ENCODE measurements at regions not wholly inside any gene's neighbourhood (a gene's known extent, or its start where the extent isn't known, plus 50 kb on each side); places are given as distances from the start of the nearest gene placed in this dataset.

DNA sequence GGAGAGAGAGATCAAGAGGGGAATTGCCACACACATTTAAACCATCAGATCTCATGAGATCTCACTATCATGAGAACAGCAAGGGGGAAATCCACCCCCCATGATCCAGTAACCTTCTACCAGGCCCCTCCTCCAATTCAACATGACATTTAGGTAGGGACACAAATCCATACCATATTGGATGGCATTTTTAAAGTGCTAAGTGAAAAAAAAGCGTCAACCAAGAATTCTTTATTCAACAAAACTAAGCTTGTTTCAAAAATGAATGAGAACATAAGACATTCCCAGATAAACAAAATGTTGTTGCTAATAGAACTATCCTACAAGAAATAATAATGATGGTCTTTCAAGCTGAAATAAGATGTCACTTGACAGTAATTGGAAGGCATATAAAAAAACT, 626.2 kb upstream of the LRRTM1 start:
- H4K20me1 ChIP-seq (ENCODE audit: control insufficient read depth, insufficient read depth), result no peaks in the 10 kb centered on the region
- DNase-seq (ENCODE audit: low read depth, low spot score) (no peak), FAIRE-seq (peak; percentile 75), ATAC-seq (no peak)
- WGBS (ENCODE audit: insufficient coverage, insufficient replicate concordance, low lambda C conversion rate, missing lambda C conversion rate), result 0% methylated on average over 1 of the region's 1 CpG
- in situ Hi-C loops (cut with MboI), result no loop called here
- no peaks in the 10 kb centered on the region for H3K4me1 ChIP-seq (ENCODE audit: control insufficient read depth, insufficient read depth, low read length)
- ChIA-PET SMC1A (ENCODE audit: uncharacterized antibody, unreplicated experiment) (no interaction called here), POLR2A (no interaction called here), RAD21 (ENCODE audit: unreplicated experiment) (no interaction called here), CTCF (no interaction called here)
- H3K27me3 ChIP-seq (replicated peaks in 1 of 2; ENCODE audit: control insufficient read depth in 2 of 2, insufficient read depth in 2 of 2, low read length in 1 of 2), result no peaks in the 10 kb centered on the region
- H3K4me3 ChIP-seq, result no peak overlapping the region
- H3K9me3 ChIP-seq (replicated peaks; ENCODE audit: control insufficient read depth, insufficient read depth, low read length), result no peaks in the 10 kb centered on the region; the same call in 2 of the 3 replicates
- H3K36me3 ChIP-seq (ENCODE audit: control insufficient read depth in 2 of 2, insufficient read depth in 2 of 2, low read length in 1 of 2), result no peaks in the 10 kb centered on the region
- no peak for TF ChIP-seq STAT3 (IDR thresholded peaks at IDR 0.05; ENCODE audit: low read depth, low read length)
- no peak for TF ChIP-seq RELA (IDR thresholded peaks at IDR 0.05; ENCODE audit: borderline replicate concordance, partially characterized antibody)
- TF ChIP-seq, protein P1, sequence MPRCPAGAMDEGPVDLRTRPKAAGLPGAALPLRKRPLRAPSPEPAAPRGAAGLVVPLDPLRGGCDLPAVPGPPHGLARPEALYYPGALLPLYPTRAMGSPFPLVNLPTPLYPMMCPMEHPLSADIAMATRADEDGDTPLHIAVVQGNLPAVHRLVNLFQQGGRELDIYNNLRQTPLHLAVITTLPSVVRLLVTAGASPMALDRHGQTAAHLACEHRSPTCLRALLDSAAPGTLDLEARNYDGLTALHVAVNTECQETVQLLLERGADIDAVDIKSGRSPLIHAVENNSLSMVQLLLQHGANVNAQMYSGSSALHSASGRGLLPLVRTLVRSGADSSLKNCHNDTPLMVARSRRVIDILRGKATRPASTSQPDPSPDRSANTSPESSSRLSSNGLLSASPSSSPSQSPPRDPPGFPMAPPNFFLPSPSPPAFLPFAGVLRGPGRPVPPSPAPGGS (IDR thresholded peaks at IDR 0.05; ENCODE audit: borderline replicate concordance, insufficient read depth, low read depth, low read length, poor library complexity, severe bottlenecking), result no peak
- no peak for TF ChIP-seq EP300 (IDR thresholded peaks at IDR 0.05; ENCODE audit: borderline replicate concordance in 1 of 2, control insufficient read depth in 1 of 2, low read depth in 2 of 2, low read length in 2 of 2)
- TF ChIP-seq NFXL1 (IDR thresholded peaks at IDR 0.05; ENCODE audit: borderline replicate concordance), result no peak
- no peak for TF ChIP-seq ZSCAN29 (IDR thresholded peaks at IDR 0.05)
- TF ChIP-seq FOXM1 (IDR thresholded peaks at IDR 0.05; ENCODE audit: low read depth, low read length), result no peak
- no peak for TF ChIP-seq SPI1 (IDR thresholded peaks at IDR 0.05; ENCODE audit: borderline replicate concordance, insufficient read depth, low read depth, low read length)
- no peak for TF ChIP-seq ETV6 (conservative IDR thresholded peaks at IDR 0.05 in 1 of 2, IDR thresholded peaks at IDR 0.05 in 1 of 2; ENCODE audit: borderline replicate concordance in 1 of 2, low read depth in 1 of 2)
- TF ChIP-seq BRCA1 (IDR thresholded peaks at IDR 0.05; ENCODE audit: low read depth, low read length), result no peak
- no peak for TF ChIP-seq POLR2A (IDR thresholded peaks at IDR 0.05; ENCODE audit: low read depth, low read length)
- TF ChIP-seq NBN (IDR thresholded peaks at IDR 0.05), result no peak
- no peak for TF ChIP-seq CREB1 (IDR thresholded peaks at IDR 0.05; ENCODE audit: low read depth)
- TF ChIP-seq TCF12 (IDR thresholded peaks at IDR 0.05; ENCODE audit: low read depth, low read length), result no peak
- no peak for TF ChIP-seq SIX5 (IDR thresholded peaks at IDR 0.05; ENCODE audit: low read depth, low read length, severe bottlenecking)
- TF ChIP-seq BMI1 (IDR thresholded peaks at IDR 0.05; ENCODE audit: borderline replicate concordance), result no peak
- no peak for TF ChIP-seq SREBF2 (IDR thresholded peaks at IDR 0.05; ENCODE audit: low read length)
- TF ChIP-seq MEF2B (IDR thresholded peaks at IDR 0.05; ENCODE audit: partially characterized antibody, poor library complexity, severe bottlenecking), result no peak
- TF ChIP-seq ZNF24 (IDR thresholded peaks at IDR 0.05), result no peak
- intact Hi-C loops (cut with micrococcal nuclease; ENCODE audit: unreplicated experiment), result no loop called here
- H3K79me2 ChIP-seq (ENCODE audit: control insufficient read depth, insufficient read depth, low read length), result no peaks in the 10 kb centered on the region
- H3K9ac ChIP-seq (ENCODE audit: control insufficient read depth, insufficient read depth, low read length), result no peak overlapping the region
- H3K4me2 ChIP-seq (ENCODE audit: control insufficient read depth, insufficient read depth), result no peak overlapping the region
- no peak overlapping the region for H3K27ac ChIP-seq (ENCODE audit: control insufficient read depth, insufficient read depth)
- BruUV-seq (replicated peaks), result no TSS peak
- no peak overlapping the region for H2AFZ ChIP-seq (ENCODE audit: control insufficient read depth, low read depth, low read length)
